HepG2 (cell line): ENCODE measurements at regions not wholly inside any gene's neighbourhood (a gene's known extent, or its start where the extent isn't known, plus 50 kb on each side); places are given as distances from the start of the nearest gene placed in this dataset.

Experiments used
- HMGA1 ChIP-seq: sonication (generic); formaldehyde crosslinking; conservative IDR thresholded peaks from 2 replicates; pipeline ENCODE4 v1.4.0; 2020; ENCODE audit warnings: missing genetic modification reagents
- HNRNPL ChIP-seq: fragments of 200-400 bp; formaldehyde crosslinking; IDR thresholded peaks from 2 replicates; pipeline ENCODE4 v1.6.1; 2017; ENCODE audit warnings: mild to moderate bottlenecking, low read depth, low read length
- KDM4B ChIP-seq: sonication (generic); formaldehyde crosslinking; IDR thresholded peaks from 2 replicates; pipeline ENCODE4 v1.4.0; 2020; ENCODE audit warnings: missing genetic modification reagents
- KMT2B ChIP-seq: IDR thresholded peaks from 2 replicates; pipeline ENCODE4 v1.6.1; 2016; ENCODE audit warnings: missing genetic modification reagents, missing compliant biosample characterization
- MAFK ChIP-seq, 2 experiments: IDR thresholded peaks in 1 of 2; conservative IDR thresholded peaks in 1 of 2; 2 replicates each; pipeline ENCODE4 v1.6.1; 2011; ENCODE audit warnings: improper control_type of control experiment in 2 of 2, low read length in 2 of 2
- NAIF1 ChIP-seq: sonication (generic); formaldehyde crosslinking; IDR thresholded peaks from 2 replicates; pipeline ENCODE4 v1.5.0; 2020; ENCODE audit warnings: mild to moderate bottlenecking, missing genetic modification reagents, borderline replicate concordance
- NONO ChIP-seq, 2 experiments: fragments of 450-650 bp in 1 of 2; sonication (generic) in 1 of 2; formaldehyde crosslinking in 1 of 2; IDR thresholded peaks in 1 of 2; conservative IDR thresholded peaks in 1 of 2; 2 replicates each; pipeline versions ENCODE4 v1.6.1 to v1.8.0; 2017 to 2022; ENCODE audit warnings: mild to moderate bottlenecking in 1 of 2, missing genetic modification reagents in 1 of 2, moderate library complexity in 1 of 2
- PHB2 ChIP-seq: fragments of 450-650 bp; IDR thresholded peaks from 2 replicates; pipeline ENCODE4 v1.6.1; 2018; ENCODE audit not compliant: partially characterized antibody
- TBX3 ChIP-seq: fragments of 450-650 bp; IDR thresholded peaks from 2 replicates; pipeline ENCODE4 v1.6.1; 2017; ENCODE audit warnings: antibody characterized with exemption, mild to moderate bottlenecking, inconsistent platforms, borderline replicate concordance
- ZNF180 ChIP-seq: sonication (generic); formaldehyde crosslinking; IDR thresholded peaks from 2 replicates; pipeline ENCODE4 v1.4.0; 2020; ENCODE audit warnings: low read depth, missing genetic modification reagents, borderline replicate concordance
- ZNF232 ChIP-seq: sonication (generic); formaldehyde crosslinking; IDR thresholded peaks from 2 replicates; pipeline ENCODE4 v1.4.0; 2020; ENCODE audit warnings: missing genetic modification reagents, borderline replicate concordance
- ZNF44 ChIP-seq: sonication (generic); formaldehyde crosslinking; IDR thresholded peaks from 2 replicates; pipeline ENCODE4 v1.5.1; 2020; ENCODE audit warnings: mild to moderate bottlenecking, missing genetic modification reagents
- TF ChIP-seq, protein P1 (sequence below): sonication (generic); formaldehyde crosslinking; IDR thresholded peaks from 2 replicates; pipeline ENCODE4 v1.5.0; 2020; ENCODE audit warnings: mild to moderate bottlenecking, missing genetic modification reagents
- TF ChIP-seq, protein P2 (sequence below): sonication (generic); IDR thresholded peaks from 2 replicates; pipeline ENCODE4 v1.6.1; 2016; ENCODE audit warnings: low read depth, borderline replicate concordance
- TF ChIP-seq, protein P3 (sequence below): sonication (generic); formaldehyde crosslinking; IDR thresholded peaks from 2 replicates; pipeline ENCODE4 v1.5.1; 2020; ENCODE audit warnings: mild to moderate bottlenecking, missing genetic modification reagents, borderline replicate concordance
- TF ChIP-seq, protein P4 (sequence below): sonication (generic); formaldehyde crosslinking; IDR thresholded peaks from 2 replicates; pipeline ENCODE4 v1.8.1; 2023; ENCODE audit warnings: mild to moderate bottlenecking, missing genetic modification reagents
- TF ChIP-seq, protein P5 (sequence below): IDR thresholded peaks from 2 replicates; pipeline ENCODE4 v1.6.1; 2016; ENCODE audit warnings: missing biosample characterization, missing genetic modification reagents, low read depth

DNA sequence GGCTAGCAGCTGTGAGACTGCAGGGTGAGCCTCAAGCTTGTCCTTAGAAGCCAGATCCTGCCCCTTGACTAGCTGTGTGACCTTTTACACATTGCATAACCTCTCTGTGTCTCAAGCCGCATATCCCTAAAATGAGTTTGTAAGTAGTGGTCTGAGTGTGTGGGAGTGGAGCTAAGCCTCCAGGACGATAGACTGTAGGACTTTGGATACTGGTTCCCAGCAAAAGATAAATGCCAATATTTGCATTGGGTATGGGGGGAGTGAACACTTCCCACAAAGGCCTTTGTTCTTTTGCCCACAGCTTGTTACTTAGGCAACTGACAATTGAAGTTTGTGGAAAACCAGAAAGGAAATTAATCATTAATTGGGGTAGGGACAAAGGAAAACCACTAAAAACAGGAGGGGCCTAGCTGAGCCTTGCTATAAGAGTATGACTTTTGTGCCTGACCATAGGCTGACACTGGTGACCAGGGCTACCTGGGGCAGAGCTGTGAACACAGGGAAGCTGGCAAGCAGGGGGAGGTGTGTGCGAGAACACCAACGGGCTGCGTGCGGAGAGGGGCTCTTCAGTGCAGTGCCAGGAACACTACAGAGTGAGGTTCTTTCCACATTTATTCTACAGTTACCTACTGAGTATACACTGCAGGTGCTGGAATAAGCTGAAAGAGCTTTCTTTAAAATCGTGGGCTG, 102.4 kb upstream of the ETV3 start (continued):
- TF ChIP-seq, protein P1, sequence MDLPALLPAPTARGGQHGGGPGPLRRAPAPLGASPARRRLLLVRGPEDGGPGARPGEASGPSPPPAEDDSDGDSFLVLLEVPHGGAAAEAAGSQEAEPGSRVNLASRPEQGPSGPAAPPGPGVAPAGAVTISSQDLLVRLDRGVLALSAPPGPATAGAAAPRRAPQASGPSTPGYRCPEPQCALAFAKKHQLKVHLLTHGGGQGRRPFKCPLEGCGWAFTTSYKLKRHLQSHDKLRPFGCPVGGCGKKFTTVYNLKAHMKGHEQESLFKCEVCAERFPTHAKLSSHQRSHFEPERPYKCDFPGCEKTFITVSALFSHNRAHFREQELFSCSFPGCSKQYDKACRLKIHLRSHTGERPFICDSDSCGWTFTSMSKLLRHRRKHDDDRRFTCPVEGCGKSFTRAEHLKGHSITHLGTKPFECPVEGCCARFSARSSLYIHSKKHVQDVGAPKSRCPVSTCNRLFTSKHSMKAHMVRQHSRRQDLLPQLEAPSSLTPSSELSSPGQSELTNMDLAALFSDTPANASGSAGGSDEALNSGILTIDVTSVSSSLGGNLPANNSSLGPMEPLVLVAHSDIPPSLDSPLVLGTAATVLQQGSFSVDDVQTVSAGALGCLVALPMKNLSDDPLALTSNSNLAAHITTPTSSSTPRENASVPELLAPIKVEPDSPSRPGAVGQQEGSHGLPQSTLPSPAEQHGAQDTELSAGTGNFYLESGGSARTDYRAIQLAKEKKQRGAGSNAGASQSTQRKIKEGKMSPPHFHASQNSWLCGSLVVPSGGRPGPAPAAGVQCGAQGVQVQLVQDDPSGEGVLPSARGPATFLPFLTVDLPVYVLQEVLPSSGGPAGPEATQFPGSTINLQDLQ: no peak
- TF ChIP-seq HNRNPL (no peak), HMGA1 (no peak), ZNF180 (no peak), NAIF1 (no peak), NONO (IDR thresholded peaks at IDR 0.05) (no peak), NONO (CRISPR knock-in tag; conservative IDR thresholded peaks at IDR 0.05) (peak; percentile 85), PHB2 (no peak), KMT2B (CRISPR knock-in tag) (no peak), ZNF44 (CRISPR knock-in tag) (no peak), ZNF232 (no peak; the same call in 1 of the 2 replicates), KDM4B (no peak), TBX3 (peak; percentile 86), MAFK (conservative IDR thresholded peaks at IDR 0.05 in 1 of 2, IDR thresholded peaks at IDR 0.05 in 1 of 2; ENCODE audit: low read length in 2 of 2) (no peak)
- TF ChIP-seq, protein P2, sequence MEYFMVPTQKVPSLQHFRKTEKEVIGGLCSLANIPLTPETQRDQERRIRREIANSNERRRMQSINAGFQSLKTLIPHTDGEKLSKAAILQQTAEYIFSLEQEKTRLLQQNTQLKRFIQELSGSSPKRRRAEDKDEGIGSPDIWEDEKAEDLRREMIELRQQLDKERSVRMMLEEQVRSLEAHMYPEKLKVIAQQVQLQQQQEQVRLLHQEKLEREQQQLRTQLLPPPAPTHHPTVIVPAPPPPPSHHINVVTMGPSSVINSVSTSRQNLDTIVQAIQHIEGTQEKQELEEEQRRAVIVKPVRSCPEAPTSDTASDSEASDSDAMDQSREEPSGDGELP: no peak
- TF ChIP-seq, protein P3, sequence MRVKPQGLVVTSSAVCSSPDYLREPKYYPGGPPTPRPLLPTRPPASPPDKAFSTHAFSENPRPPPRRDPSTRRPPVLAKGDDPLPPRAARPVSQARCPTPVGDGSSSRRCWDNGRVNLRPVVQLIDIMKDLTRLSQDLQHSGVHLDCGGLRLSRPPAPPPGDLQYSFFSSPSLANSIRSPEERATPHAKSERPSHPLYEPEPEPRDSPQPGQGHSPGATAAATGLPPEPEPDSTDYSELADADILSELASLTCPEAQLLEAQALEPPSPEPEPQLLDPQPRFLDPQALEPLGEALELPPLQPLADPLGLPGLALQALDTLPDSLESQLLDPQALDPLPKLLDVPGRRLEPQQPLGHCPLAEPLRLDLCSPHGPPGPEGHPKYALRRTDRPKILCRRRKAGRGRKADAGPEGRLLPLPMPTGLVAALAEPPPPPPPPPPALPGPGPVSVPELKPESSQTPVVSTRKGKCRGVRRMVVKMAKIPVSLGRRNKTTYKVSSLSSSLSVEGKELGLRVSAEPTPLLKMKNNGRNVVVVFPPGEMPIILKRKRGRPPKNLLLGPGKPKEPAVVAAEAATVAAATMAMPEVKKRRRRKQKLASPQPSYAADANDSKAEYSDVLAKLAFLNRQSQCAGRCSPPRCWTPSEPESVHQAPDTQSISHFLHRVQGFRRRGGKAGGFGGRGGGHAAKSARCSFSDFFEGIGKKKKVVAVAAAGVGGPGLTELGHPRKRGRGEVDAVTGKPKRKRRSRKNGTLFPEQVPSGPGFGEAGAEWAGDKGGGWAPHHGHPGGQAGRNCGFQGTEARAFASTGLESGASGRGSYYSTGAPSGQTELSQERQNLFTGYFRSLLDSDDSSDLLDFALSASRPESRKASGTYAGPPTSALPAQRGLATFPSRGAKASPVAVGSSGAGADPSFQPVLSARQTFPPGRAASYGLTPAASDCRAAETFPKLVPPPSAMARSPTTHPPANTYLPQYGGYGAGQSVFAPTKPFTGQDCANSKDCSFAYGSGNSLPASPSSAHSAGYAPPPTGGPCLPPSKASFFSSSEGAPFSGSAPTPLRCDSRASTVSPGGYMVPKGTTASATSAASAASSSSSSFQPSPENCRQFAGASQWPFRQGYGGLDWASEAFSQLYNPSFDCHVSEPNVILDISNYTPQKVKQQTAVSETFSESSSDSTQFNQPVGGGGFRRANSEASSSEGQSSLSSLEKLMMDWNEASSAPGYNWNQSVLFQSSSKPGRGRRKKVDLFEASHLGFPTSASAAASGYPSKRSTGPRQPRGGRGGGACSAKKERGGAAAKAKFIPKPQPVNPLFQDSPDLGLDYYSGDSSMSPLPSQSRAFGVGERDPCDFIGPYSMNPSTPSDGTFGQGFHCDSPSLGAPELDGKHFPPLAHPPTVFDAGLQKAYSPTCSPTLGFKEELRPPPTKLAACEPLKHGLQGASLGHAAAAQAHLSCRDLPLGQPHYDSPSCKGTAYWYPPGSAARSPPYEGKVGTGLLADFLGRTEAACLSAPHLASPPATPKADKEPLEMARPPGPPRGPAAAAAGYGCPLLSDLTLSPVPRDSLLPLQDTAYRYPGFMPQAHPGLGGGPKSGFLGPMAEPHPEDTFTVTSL (CRISPR knock-in tag): peak; percentile 85
- TF ChIP-seq, protein P4, sequence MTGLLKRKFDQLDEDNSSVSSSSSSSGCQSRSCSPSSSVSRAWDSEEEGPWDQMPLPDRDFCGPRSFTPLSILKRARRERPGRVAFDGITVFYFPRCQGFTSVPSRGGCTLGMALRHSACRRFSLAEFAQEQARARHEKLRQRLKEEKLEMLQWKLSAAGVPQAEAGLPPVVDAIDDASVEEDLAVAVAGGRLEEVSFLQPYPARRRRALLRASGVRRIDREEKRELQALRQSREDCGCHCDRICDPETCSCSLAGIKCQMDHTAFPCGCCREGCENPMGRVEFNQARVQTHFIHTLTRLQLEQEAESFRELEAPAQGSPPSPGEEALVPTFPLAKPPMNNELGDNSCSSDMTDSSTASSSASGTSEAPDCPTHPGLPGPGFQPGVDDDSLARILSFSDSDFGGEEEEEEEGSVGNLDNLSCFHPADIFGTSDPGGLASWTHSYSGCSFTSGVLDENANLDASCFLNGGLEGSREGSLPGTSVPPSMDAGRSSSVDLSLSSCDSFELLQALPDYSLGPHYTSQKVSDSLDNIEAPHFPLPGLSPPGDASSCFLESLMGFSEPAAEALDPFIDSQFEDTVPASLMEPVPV (CRISPR knock-in tag): no peak
- TF ChIP-seq, protein P5, sequence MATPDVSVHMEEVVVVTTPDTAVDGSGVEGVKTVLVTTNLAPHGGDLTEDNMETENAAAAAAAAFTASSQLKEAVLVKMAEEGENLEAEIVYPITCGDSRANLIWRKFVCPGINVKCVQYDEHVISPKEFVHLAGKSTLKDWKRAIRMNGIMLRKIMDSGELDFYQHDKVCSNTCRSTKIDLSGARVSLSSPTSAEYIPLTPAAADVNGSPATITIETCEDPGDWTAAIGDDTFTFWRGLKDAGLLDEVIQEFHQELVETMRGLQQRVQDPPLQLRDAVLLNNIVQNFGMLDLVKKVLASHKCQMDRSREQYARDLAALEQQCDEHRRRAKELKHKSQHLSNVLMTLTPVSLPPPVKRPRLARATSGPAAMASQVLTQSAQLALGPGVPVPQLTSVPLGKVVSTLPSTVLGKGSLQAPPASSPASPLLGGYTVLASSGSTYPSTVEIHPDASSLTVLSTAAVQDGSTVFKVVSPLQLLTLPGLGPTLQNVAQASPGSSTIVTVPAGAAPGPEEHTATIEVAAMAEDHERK: no peak
